ENCODE measurements at regions not wholly inside any gene's neighbourhood (a gene's known extent, or its start where the extent isn't known, plus 50 kb on each side); places are given as distances from the start of the nearest gene placed in this dataset.
"Not testable (repeated sequence)": the region's sequence is repeated elsewhere in the genome, so short reads cannot be mapped to it uniquely, and the experiment has no call there.

DNA sequence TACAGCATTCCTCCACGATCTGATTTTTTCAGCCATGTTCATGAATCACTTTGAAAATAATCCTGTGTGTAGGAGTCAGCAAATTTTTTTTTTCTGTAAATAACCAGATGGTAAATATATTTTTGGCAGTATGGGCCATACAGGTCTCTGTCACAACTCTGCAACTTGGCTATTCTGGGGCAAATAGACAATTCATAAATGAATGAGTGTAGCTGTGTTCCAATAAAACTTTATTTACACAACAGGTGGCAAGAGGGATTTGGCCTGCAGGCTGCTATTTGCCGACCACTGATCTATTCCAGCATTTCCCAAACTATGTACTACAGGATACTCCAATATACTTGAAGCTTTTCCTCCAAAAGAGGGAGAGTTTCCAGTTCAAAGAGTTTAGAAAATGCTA lies 78.7 kb upstream of the SVIL start:
- no peak for DNase-seq

GRCh38 chr10:29712108-29712507 lies 77.3 kb upstream of the SVIL start:
- peak; percentile 69 for DNase-seq

DNA sequence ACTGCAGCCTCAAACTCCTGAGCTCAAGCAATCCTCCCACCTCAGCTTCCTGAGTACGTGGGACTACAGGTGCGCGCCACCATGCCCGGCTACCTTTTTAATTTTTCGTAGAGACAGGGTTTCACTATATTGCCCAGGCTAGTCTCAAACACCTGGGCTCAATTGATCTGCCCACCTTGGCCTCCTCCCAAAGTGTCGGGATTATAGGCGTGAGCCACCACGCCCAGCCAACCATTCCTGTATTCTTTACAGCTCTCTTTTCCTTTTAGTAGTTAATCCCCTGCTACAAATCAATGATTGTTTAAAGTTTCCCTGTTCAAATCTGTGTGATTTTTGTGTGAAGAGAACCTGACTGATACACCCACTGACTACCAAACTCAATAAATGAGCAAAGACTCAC lies 75.4 kb upstream of the SVIL start:
- DNase-seq = no peak

DNA sequence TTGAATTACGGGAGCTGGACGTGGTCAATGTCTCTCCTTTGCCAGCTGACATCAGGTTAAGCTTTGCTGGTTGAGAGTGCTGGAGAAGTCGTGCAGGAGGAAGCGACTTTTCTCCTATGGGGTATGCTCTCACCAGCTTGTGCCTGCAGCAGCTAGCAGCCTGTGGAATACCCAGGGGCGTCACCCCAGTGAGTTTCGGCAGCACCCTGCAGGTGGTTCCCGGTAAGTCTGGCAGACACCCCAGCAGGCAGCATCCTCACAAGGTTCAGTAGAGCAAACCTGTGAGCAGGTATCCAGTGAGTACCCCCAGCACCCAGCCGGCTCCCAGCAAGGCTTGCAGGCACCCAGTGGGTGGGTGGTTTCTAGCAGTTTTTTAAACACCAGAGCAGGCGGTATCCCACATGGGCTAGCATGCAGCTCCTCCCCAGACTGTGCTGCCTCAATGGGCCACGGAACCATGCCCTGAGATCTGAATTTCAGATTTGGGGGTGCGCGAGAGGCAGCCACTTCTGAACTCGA lies 74.8 kb upstream of the SVIL start:
- no peak for DNase-seq

DNA sequence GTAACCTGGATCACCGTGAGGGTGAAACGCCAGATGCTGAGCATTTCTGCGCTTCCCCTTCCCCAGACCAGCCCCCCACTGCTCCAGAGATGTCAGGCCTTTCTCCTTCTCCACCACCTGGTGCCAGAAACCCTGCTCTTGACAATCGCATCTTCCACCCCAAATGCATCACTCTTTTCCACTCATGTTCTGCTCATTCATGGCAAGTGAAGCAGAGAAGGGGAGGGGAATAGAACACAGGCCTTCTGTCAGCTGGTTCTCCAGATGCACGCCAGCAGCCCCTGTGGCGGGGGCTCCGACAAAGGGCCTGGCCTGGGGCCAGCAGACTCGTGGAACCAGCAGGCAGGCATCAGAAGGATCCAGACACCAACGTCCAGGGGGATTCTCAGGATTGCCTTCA lies 68.5 kb upstream of the SVIL start:
- no peak for DNase-seq

DNA sequence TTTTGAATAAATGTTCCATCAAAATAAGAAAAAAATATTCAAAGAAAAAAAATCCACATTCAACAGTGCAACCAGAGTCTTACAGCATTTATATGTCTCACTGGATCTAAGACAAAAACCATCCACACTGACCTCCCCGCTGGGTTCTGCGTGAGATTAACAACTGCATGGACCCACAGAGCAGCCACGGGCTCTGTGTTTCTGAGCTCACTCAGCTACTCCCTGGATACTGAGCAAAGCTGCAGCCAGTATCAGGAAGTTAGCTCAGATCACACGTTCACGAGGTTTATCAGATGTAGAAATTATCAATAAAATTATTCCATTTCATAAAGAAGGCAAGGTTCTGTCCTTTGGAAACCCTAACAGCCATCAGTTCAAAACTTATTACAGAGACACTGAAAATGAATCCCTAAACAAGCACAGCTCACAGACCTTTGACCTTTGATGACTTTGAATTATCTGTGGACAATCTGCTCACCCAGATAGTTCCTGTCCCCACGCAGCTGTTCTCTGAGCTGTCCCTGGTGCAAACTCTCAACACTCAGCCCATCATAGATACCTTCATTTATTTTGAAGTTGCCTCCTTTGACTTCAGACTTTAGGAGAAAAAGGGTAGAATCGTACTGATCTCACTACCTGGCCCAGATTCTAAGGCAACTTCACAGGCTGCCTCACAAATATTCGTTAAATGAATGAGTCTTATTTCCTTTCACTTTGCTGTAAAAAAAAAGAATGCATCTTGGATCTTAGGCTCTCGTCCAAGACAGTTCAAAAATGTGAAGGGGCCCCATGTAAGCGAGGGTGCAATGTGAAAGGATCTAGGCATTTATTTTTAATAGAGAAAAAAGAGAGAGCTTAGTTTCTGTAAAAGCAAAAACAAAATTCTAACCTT lies 67.7 kb upstream of the SVIL start:
- DNase-seq = no peak

DNA sequence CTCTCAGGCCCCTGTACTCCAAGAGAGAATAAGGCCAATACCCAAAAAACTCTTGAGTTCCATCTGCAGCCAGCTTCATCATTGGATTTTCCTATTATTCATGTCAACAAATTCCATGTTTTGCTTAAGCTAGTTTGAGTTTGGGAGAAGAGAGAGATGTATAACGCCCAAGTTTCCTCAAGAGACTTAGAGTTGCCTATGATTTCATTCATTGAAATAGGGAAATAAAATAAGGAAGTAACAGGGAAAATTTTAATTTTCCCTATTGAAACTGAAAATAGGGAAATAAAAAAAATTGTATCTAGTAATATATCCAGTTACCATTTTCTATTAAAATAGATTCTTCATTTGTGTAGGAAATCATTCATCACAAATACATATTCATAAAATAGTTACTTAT lies 66.5 kb upstream of the SVIL start:
- DNase-seq = no peak

- DNase-seq = no peak
Measured at GRCh38 chr10:29699621-29700020, 64.8 kb upstream of the SVIL start.

DNA sequence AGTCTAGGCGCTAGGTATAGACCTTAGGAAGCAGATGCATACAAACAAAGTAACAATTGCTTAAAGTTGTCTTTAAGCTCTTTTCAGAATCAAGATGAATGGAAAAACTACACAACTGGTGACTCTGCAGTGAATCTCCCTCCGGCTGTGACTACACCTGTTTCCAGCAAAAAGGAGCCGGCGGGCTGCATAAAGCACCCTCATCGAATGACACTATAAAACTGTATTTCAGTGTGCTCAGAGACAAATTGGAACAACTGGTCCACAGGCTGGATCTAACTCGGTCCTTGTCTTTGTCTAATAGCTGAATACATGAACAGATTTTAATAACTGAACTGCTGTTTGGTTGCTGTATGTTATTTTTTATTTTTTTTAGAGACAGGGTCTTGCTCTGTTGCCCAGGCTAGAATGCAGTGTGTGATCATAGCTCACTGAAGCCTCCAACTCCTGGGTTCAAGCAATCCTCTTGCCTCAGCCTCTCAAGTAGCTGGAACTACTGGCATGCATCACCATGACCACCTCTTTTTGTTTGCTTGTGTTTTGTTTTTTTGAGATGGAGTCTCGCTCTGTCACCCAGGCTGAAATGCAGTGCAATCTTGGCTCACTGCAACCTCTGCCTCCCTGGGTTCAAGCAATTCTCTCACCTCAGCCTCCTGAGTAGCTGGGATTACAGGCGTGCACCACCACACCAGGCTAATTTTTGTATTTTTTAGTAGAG lies 64.2 kb upstream of the SVIL start:
- DNase-seq = no peak

- not testable (repeated sequence) for DNase-seq
Measured at GRCh38 chr10:29696581-29696980, 61.8 kb upstream of the SVIL start.

- DNase-seq = no peak
Measured at GRCh38 chr10:29694121-29694520, 59.4 kb upstream of the SVIL start.

GRCh38 chr10:29692121-29692539 lies 57.4 kb upstream of the SVIL start:
- DNase-seq = no peak

GRCh38 chr10:29691564-29692072 lies 56.8 kb upstream of the SVIL start:
- no peak for DNase-seq

DNA sequence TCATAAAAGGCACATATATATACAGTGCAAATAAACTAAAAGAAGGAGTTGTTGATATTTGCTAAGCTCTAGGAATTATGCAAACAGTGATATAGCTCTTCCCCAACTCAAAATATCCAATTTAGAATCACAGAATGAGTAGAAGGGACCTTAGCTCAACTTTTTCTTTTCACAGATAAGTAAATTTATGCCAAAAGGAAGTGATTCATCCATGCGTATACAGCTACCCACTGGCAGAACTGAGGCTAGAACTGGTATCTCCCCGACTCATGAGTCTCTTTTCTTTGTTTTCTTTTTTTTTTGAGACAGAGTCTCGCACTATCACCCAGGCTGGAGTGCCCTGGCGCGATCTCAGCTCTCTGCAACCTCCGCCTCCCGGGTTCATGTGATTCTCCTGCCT lies 54.2 kb upstream of the SVIL start:
- no peak for DNase-seq

GRCh38 chr10:29688230-29688661 lies 53.5 kb upstream of the SVIL start:
- DNase-seq = no peak

- no peak for DNase-seq
Measured at GRCh38 chr10:29687421-29688164, 52.8 kb upstream of the SVIL start.

DNA sequence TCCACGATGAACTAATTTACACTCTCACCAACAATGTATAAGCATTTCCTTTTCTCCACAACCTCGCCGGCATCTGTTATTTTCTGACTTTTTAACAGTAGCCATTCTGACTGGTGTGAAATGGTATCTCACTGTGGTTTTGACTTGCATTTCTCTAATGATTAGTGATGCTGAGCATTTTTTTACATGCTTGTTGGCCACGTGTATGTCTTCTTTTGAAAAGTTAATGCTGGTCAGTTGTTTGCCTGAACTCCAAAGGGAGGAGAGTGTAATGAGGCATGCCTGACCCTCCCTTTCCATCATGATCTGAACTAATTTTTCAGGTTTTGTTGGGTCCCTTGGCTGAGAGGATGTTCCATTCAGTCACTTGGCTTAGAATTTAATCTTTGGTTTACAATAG lies 50.7 kb upstream of the SVIL start:
- DNase-seq = no peak

Measured in NCI-H1436 treated with DMSO at 0.1 percent for 48 hours (cell line).